Fibroblast of skin of scalp (primary cell): ENCODE measurements at regions not wholly inside any gene's neighbourhood (a gene's known extent, or its start where the extent isn't known, plus 50 kb on each side); places are given as distances from the start of the nearest gene placed in this dataset.
A peak's percentile ranks its signal among the peaks of the same experiment; 100 is the strongest.

ENCODE experiments used
- DNase-seq: peaks from one replicate; pipeline ENCODE4 v3.0.0-alpha.2; 2013

GRCh38 chr1:186620566-186621350 lies 59.5 kb downstream of the PTGS2 start:
- peak; percentile 97 for DNase-seq

DNA sequence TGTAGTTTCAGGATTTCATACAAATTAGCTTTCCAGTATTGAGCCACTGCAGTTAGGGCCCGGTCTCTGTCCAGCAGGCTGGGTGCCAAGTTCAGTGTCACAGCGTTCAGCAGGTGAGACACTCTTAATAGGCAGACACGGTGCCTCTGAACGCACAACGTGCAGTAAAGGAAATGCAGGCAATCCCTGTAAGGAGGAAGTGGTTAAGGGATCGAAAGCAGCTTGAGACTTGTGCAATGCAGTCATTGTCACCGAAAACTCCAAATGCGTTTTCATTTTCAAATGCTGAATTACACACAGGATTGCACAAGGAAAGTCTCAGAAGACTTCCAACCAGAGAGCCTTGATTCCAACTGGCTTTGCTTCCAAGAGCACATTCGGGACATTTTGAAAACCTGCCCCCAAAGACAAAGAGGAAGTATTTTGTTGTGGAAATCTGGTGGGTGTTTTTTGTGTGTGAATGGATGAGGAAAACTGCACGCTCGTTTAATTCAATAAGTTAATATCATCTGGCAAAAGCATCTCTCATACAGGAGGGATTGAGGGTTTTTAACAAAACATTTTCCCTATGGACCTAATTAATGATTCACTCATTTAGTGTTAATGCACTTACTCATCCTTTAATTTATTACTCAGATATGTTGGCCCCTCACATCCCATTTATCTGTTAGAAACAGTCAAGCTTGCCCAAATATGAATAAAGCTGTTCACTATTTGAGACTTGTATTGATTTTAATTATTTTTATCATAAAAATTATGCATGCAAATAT lies 61.6 kb downstream of the PTGS2 start:
- DNase-seq = peak; percentile 70

- DNase-seq = no peak
These were observed 62.3 kb downstream of the PTGS2 start for GRCh38 chr1:186617926-186618325.

- no peak for DNase-seq
These were observed 63.7 kb downstream of the PTGS2 start for GRCh38 chr1:186616511-186616910.

GRCh38 chr1:186615332-186615731 lies 64.9 kb downstream of the PTGS2 start:
- no peak for DNase-seq

- no peak for DNase-seq
These were observed 69.1 kb downstream of the PTGS2 start for GRCh38 chr1:186611156-186611555.

GRCh38 chr1:186609183-186609582 lies 71.0 kb downstream of the PTGS2 start:
- no peak for DNase-seq

DNA sequence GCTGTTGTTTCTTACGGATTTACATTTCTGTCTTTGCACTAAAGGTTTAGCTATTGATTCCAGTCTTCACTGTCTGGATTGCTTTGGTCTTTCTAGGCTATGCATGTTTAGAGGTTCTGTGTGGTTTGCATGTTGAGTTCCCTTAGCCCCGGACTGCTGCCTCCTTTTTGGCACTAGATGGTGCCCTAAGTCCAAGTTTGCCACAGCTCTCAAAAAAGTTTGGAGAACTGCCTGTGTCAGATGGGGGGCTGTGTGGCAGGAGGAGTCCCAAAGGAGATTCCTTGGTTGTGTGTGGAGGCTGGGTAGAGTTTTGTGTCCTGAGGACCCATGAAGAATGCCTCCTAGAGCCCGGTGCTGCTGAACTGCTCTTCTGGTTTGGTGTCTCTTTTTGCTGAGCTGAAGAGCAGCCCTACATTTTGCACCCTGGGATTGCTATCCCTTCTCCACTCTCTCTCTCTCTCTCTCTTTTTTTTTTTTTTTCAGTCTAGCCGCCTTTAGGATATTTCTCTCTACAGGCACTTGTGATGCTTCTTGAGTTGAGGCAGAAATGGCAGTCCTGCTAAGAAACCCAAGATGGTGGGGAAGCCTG lies 74.4 kb downstream of the PTGS2 start:
- DNase-seq = peak; percentile 88

DNA sequence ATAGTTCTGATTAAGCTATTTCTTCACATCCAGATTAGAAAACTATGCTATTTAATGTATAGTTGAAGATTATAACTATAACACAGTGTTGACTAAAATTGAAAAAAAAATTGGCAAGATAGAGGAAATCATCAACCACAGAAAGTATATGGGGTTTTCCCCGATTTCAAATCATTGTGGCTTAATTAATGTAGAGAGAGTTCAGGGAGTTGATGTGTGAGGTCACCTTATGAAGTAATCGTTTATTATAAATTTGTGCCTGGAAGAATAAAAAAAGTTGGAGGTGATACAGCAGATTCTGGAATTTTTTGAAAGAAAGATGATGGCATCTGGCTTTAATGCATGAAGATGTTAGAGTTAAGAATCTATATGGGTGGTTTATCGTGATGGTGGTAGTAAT lies 84.3 kb downstream of the PTGS2 start:
- DNase-seq = no peak

DNA sequence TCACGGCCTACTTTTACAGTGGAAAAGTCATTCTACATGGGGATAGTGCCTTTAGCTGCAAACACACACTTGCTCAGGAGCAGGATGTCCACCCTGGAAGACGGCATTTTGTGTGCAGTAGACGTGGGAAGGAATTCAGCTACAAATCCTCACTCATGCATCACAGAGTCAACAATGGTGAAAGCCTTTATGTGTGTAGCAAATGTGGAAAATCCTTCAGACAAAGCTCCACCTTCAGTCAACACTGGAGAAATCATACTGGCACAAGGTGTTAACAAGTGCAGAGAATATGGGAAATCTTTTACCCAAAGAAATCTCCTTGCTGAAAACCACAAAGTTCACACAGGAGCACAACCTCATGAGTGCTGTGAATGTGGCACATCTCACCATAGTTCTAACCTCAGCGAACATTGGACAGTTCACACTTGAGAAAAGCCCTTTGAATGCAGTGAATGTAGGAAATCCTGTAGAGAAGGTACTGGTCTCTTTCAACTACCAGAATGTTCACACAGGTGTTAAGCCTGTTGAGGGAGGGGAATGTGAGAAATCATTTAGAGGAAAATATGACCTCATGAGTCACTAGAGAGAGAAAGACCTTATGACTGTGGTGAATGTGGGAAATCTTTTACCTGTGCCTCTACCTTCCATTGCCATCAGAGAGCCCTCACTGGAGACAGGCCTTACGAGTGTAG lies 101.8 kb downstream of the PTGS2 start:
- no peak for DNase-seq

- DNase-seq = no peak
These were observed 102.6 kb downstream of the PTGS2 start for GRCh38 chr1:186577633-186578032.

- DNase-seq = no peak
These were observed 103.0 kb downstream of the PTGS2 start for GRCh38 chr1:186577216-186577615.

GRCh38 chr1:186575348-186575747 lies 104.9 kb downstream of the PTGS2 start:
- peak; percentile 59 for DNase-seq

DNA sequence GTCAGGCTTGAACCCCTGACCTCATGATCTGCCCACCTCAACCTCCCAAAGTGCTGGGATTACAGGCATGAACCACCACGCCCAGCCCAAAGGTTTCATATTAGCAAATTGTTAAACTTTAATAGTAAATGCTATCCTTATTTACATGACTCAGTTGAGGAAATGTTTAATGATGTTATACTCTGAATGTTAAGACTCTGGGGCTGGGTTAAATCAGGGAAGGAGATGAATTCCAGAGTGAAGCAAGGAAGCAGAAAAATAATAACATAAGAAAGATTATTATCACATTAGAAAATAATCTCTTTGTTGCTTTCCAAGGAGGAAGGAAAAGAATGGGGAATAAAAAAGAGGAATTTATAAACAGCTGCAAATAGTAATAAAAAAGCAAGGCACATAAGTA lies 105.3 kb downstream of the PTGS2 start:
- DNase-seq = no peak

- no peak for DNase-seq
These were observed 107.7 kb downstream of the PTGS2 start for GRCh38 chr1:186572509-186572908.

DNA sequence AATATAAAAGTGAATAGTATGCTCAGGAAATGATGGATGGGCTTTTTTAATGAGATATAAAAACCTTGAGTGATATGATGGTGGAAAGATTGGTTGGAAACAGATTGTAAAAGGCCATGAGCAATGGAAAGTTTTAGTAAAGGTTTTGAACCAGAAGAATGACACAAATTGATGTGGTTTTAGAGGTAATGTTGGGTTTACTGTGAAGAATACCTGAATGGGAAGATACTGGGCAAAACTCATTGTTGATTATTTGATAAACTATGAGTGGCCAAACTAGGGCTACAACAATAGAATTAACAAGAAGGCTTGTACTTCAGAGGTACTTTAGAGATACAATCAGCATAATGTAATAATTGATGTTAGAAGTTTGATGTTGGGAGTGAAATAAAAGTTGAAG lies 108.5 kb downstream of the PTGS2 start:
- DNase-seq = no peak

- peak; percentile 70 for DNase-seq
These were observed 108.9 kb upstream of the PDC start for GRCh38 chr1:186569856-186570255.

DNA sequence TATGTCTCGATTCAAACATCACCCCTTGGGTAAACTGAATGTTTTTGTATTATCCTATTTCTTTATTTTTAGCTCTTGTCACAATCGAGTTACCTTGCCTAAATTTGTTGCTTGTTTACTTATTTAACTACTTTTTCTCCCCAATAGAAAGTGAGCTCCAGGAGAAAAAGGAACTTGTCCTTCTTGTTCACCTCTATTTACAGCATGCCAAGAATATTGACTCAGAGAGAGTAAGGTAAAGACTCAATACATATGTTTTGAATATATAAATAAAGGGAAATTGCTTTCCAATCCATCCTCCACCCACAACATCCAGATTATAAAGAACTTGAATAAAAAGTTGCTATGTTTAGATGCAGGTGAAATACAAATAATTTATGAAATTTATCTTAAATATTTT lies 107.3 kb upstream of the PDC start:
- DNase-seq = no peak

DNA sequence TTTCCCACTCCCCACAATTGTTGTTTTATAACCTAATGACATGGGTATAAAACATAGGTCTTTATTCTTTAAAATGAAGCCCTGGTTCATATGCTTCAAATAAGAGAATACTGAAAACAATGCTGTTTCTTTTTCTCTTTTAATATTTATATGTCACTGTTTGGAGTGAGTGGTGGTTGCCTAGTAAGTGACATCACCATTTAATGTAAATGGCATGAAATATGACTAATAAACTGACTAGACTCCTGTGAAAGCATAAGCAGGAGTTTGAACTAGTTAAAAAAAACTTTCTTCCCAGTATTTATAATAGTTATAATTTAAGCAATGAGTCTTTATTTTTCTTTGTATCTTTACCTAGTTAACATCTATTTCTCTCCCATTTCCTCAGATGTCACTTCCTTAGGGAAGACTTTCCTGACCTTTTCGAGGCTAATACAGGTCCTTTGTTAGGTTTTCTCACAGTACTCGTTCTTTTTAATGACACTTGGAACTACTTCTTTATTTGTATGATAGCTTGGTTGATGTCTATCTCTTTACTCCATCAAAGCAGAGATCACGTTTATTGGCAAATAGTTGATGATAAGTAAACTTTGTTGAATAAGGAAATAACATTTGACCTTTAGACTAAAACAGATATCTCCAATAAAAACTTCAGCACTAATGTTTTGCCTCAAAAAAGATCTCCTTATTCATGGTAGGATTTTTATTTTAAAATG lies 105.4 kb upstream of the PDC start:
- peak; percentile 71 for DNase-seq

- DNase-seq = no peak
These were observed 103.7 kb upstream of the PDC start for GRCh38 chr1:186564582-186564981.

DNA sequence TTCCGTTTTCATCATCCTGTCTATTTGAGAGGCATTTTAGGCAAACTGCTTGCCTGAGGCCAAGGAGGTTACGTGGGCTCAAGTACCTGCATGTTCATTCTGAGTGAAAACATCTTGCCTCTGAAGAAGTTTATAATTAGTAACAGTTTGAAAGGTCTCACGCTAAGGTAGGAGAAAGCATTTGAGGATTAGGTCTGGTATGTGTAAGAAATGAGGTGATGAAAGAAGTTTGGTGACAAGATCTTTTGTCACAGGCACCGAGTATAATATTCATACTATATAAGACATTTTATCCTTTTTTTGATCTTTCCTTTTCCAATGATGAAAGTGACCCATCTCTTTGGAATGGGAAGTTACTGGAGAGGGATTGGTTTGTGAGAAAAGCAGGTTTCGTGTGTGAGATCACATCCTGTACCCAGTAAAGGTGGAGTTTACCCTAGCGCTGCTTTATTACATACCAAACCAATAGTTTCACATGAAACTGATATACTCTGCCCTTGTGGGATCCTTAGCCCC lies 98.7 kb upstream of the PDC start:
- DNase-seq = peak; percentile 47

GRCh38 chr1:186557147-186557777 lies 96.3 kb upstream of the PDC start:
- no peak for DNase-seq
